GM12891 (cell line): ENCODE measurements at regions not wholly inside any gene's neighbourhood (a gene's known extent, or its start where the extent isn't known, plus 50 kb on each side); places are given as distances from the start of the nearest gene placed in this dataset.

Experiments
- PAX5 ChIP-seq: IDR thresholded peaks from 2 replicates; pipeline ENCODE4 v1.6.1; 2011; ENCODE audit warnings: low read length, moderate library complexity, mild to moderate bottlenecking; ENCODE audit not compliant: insufficient read depth, severe bottlenecking
- POLR2A ChIP-seq: IDR thresholded peaks from 2 replicates; pipeline ENCODE4 v1.6.1; 2011; ENCODE audit warnings: low read depth, low read length, control low read depth
- POLR2AphosphoS5 ChIP-seq: IDR thresholded peaks from 2 replicates; pipeline ENCODE4 v1.6.1; 2011; ENCODE audit warnings: low read depth, low read length, control low read depth
- POU2F2 ChIP-seq: IDR thresholded peaks from 2 replicates; pipeline ENCODE4 v1.6.1; 2011; ENCODE audit warnings: low read depth, mild to moderate bottlenecking, control low read depth, low read length, moderate library complexity
- SPI1 ChIP-seq: IDR thresholded peaks from 2 replicates; pipeline ENCODE4 v1.6.1; 2011; ENCODE audit warnings: low read depth, low read length, control low read depth
- TAF1 ChIP-seq: IDR thresholded peaks from 2 replicates; pipeline ENCODE4 v1.6.1; 2011; ENCODE audit warnings: low read depth, low read length, control low read depth

GRCh38 chr5:106797996-106798395, 872.7 kb downstream of the EFNA5 start:
- no peak for TF ChIP-seq TAF1
- no peak for TF ChIP-seq POLR2A
- TF ChIP-seq POLR2AphosphoS5: no peak
- no peak for TF ChIP-seq SPI1
- no peak for TF ChIP-seq PAX5
- no peak for TF ChIP-seq POU2F2
